HEK293 (cell line): ENCODE measurements at regions not wholly inside any gene's neighbourhood (a gene's known extent, or its start where the extent isn't known, plus 50 kb on each side); places are given as distances from the start of the nearest gene placed in this dataset.

Experiments used
- CTCF ChIA-PET: fragments of 350-600 bp; formaldehyde crosslinking; extraction: SDS; loops from one replicate; lab custom pipeline; 2021; ENCODE audit warnings: antibody characterized with exemption; lab: Yijun Ruan, JAX
- POLR2A ChIA-PET: fragments of 300-600 bp; formaldehyde crosslinking; extraction: SDS; loops from one replicate; lab custom pipeline; 2020; ENCODE audit warnings: antibody characterized with exemption, inconsistent platforms; lab: Yijun Ruan, JAX
- H3K27ac ChIP-seq: fragments of 200-500 bp; sonication (Bioruptor generic); 2 replicates; pipeline ENCODE4 v1.5.1; 2014; ENCODE audit warnings: low read depth, low read length, control low read depth, inconsistent platforms; ENCODE audit errors: extremely low read depth
- H3K36me3 ChIP-seq, 2 experiments: fragments of 200-500 bp in 1 of 2; sonication (Bioruptor generic) in 1 of 2; 1 replicate in 1 of 2; 2 replicates in 1 of 2; pipeline ENCODE4 v1.5.1; 2014 to 2017; ENCODE audit warnings: inconsistent platforms in 2 of 2, low read length in 2 of 2; ENCODE audit not compliant: control insufficient read depth in 2 of 2, insufficient read depth in 1 of 2
- H3K4me1 ChIP-seq: fragments of 200-500 bp; sonication (Bioruptor generic); 2 replicates; pipeline ENCODE4 v1.5.1; 2014; ENCODE audit warnings: mild to moderate bottlenecking, low read length, inconsistent platforms; ENCODE audit not compliant: control insufficient read depth, insufficient read depth
- H3K4me3 ChIP-seq: 2 replicates; pipeline ENCODE4 v1.5.1; 2011; ENCODE audit warnings: low read depth, mild to moderate bottlenecking, control low read depth, low read length, moderate library complexity
- H3K9me3 ChIP-seq: fragments of 200-500 bp; sonication (Bioruptor generic); 2 replicates; pipeline ENCODE4 v1.5.1; 2014; ENCODE audit warnings: low read depth, low read length, inconsistent platforms; ENCODE audit not compliant: control insufficient read depth, insufficient read depth
- MYNN ChIP-seq: fragments of 450-650 bp; formaldehyde crosslinking; IDR thresholded peaks from 2 replicates; pipeline ENCODE4 v1.5.1; 2016; ENCODE audit warnings: missing biosample characterization, missing genetic modification characterization, borderline replicate concordance
- PRDM1 ChIP-seq: fragments of 450-650 bp; formaldehyde crosslinking; IDR thresholded peaks from 2 replicates; pipeline ENCODE4; 2016; ENCODE audit warnings: missing biosample characterization, missing genetic modification characterization
- PRDM10 ChIP-seq: fragments of 450-650 bp; formaldehyde crosslinking; IDR thresholded peaks from 2 replicates; pipeline ENCODE4 v1.5.1; 2016; ENCODE audit warnings: missing biosample characterization, missing genetic modification characterization
- ZBTB1 ChIP-seq: fragments of 450-650 bp; formaldehyde crosslinking; IDR thresholded peaks from 2 replicates; pipeline ENCODE4 v1.5.1; 2016; ENCODE audit warnings: missing biosample characterization, missing genetic modification characterization
- ZNF16 ChIP-seq: fragments of 450-650 bp; formaldehyde crosslinking; IDR thresholded peaks from 2 replicates; pipeline ENCODE4 v1.5.1; 2016; ENCODE audit warnings: low read depth, missing biosample characterization, missing genetic modification characterization
- ZNF239 ChIP-seq: fragments of 450-650 bp; formaldehyde crosslinking; IDR thresholded peaks from 2 replicates; pipeline ENCODE4 v1.5.1; 2016; ENCODE audit warnings: missing biosample characterization, missing genetic modification characterization
- ZNF292 ChIP-seq: fragments of 450-650 bp; formaldehyde crosslinking; IDR thresholded peaks from 2 replicates; pipeline ENCODE4 v1.5.1; 2016; ENCODE audit warnings: low read depth, missing biosample characterization, missing genetic modification characterization, borderline replicate concordance
- ZNF658 ChIP-seq: fragments of 450-650 bp; formaldehyde crosslinking; IDR thresholded peaks from 2 replicates; pipeline ENCODE4; 2016; ENCODE audit warnings: missing biosample characterization, missing genetic modification characterization
- ZNF843 ChIP-seq: fragments of 450-650 bp; formaldehyde crosslinking; IDR thresholded peaks from 2 replicates; pipeline ENCODE4 v1.5.1; 2016; ENCODE audit warnings: missing biosample characterization, missing genetic modification characterization
- ZSCAN30 ChIP-seq: fragments of 450-650 bp; IDR thresholded peaks from 2 replicates; pipeline ENCODE4 v1.5.1; 2018; ENCODE audit warnings: missing biosample characterization, mild to moderate bottlenecking, missing genetic modification characterization, moderate library complexity
- TF ChIP-seq, protein P1 (sequence below): fragments of 450-650 bp; formaldehyde crosslinking; IDR thresholded peaks from 2 replicates; pipeline ENCODE4 v1.5.1; 2016; ENCODE audit warnings: missing biosample characterization, missing genetic modification characterization
- TF ChIP-seq, protein P2 (sequence below): fragments of 450-650 bp; formaldehyde crosslinking; IDR thresholded peaks from 2 replicates; pipeline ENCODE4 v1.5.1; 2016; ENCODE audit warnings: missing biosample characterization, missing genetic modification characterization
- TF ChIP-seq, protein P3 (sequence below): fragments of 450-650 bp; formaldehyde crosslinking; IDR thresholded peaks from 2 replicates; pipeline ENCODE4 v1.5.1; 2016; ENCODE audit warnings: missing biosample characterization, missing genetic modification characterization

DNA sequence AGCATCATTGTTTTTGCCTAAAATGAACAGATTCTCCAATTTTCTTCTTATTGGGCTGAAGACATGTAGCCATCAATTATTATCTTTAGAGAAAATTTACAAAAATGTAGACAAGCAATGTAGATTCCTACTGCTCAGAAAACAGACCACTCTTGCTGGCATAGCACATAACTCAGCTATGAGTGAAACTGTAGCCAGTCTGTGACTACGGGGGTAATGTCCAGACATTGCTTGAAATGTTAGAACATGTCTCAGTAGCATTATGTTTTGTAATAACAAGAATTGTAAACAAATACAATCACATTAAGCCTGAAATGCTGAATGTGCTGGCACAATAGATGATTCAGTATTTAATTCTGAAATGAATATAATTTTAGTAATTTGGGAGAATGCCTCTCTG is 265.7 kb upstream of the KCNJ16 start:
- TF ChIP-seq ZBTB1 (no peak), ZNF843 (tag by site-specific recombination) (no peak), ZNF658 (tag by site-specific recombination) (no peak), ZSCAN30 (tag by site-specific recombination) (no peak), ZNF16 (tag by site-specific recombination) (no peak), ZNF239 (tag by site-specific recombination) (no peak), ZNF292 (tag by site-specific recombination) (no peak), PRDM10 (tag by site-specific recombination) (no peak)
- TF ChIP-seq, protein P1, sequence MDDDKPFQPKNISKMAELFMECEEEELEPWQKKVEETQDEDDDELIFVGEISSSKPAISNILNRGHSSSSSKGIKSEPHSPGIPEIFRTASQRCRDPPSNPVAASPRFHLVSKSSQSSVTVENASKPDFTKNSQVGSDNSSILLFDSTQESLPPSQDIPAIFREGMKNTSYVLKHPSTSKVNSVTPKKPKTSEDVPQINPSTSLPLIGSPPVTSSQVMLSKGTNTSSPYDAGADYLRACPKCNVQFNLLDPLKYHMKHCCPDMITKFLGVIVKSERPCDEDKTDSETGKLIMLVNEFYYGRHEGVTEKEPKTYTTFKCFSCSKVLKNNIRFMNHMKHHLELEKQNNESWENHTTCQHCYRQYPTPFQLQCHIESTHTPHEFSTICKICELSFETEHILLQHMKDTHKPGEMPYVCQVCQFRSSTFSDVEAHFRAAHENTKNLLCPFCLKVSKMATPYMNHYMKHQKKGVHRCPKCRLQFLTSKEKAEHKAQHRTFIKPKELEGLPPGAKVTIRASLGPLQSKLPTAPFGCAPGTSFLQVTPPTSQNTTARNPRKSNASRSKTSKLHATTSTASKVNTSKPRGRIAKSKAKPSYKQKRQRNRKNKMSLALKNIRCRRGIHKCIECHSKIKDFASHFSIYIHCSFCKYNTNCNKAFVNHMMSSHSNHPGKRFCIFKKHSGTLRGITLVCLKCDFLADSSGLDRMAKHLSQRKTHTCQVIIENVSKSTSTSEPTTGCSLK (tag by site-specific recombination): no peak
- TF ChIP-seq, protein P2, sequence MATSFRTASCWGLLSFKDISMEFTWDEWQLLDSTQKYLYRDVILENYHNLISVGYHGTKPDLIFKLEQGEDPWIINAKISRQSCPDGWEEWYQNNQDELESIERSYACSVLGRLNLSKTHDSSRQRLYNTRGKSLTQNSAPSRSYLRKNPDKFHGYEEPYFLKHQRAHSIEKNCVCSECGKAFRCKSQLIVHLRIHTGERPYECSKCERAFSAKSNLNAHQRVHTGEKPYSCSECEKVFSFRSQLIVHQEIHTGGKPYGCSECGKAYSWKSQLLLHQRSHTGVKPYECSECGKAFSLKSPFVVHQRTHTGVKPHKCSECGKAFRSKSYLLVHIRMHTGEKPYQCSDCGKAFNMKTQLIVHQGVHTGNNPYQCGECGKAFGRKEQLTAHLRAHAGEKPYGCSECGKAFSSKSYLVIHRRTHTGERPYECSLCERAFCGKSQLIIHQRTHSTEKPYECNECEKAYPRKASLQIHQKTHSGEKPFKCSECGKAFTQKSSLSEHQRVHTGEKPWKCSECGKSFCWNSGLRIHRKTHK: no peak
- TF ChIP-seq, protein P3, sequence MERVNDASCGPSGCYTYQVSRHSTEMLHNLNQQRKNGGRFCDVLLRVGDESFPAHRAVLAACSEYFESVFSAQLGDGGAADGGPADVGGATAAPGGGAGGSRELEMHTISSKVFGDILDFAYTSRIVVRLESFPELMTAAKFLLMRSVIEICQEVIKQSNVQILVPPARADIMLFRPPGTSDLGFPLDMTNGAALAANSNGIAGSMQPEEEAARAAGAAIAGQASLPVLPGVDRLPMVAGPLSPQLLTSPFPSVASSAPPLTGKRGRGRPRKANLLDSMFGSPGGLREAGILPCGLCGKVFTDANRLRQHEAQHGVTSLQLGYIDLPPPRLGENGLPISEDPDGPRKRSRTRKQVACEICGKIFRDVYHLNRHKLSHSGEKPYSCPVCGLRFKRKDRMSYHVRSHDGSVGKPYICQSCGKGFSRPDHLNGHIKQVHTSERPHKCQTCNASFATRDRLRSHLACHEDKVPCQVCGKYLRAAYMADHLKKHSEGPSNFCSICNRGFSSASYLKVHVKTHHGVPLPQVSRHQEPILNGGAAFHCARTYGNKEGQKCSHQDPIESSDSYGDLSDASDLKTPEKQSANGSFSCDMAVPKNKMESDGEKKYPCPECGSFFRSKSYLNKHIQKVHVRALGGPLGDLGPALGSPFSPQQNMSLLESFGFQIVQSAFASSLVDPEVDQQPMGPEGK (tag by site-specific recombination): no peak
- no peaks in the 10 kb centered on the region for H3K36me3 ChIP-seq
- H3K27ac ChIP-seq: no peak overlapping the region
- H3K9me3 ChIP-seq: no peaks in the 10 kb centered on the region
- no peaks in the 10 kb centered on the region for H3K4me1 ChIP-seq
- ChIA-PET POLR2A (interaction anchor here (0.6 kb wide), 1 partner anchor 12 kb away, joined by 5 read pairs; no protein-coding TSS in a partner anchor), CTCF (no interaction called here)
- H3K4me3 ChIP-seq: no peak overlapping the region

DNA sequence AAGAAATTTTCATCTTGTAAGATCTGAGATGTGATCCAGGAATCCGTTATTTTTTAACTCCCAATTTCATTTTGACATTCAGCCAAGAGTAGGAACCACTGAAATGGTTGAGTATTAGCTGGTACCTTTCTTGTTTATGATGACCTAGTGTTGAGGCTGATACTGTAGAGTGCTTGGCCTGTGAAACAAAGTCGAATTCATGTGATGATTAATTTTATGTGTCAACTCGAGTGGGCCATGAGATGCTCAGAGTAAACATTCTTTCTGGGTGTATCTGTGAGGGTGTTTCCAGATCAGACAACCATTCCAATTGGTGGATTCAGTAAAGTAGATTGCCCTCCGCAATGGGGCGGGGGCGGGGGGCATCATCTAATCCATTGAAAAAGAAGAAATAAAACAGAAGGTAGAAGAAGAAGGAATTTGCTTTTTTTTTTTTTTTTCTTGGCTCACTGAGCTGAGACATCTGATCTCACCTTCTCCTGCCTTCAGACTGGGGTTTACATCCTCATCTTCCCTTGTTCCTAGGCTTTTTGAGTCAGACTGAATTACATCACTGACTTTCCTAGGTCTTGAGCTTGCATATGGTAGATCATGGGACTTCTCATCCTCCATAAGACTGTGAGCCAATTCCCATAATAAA is 264.6 kb upstream of the KCNJ16 start:
- POLR2A ChIA-PET: no interaction called here

More for the DNA sequence above, 264.6 kb upstream of the KCNJ16 start:
- TF ChIP-seq MYNN (tag by site-specific recombination) (no peak), PRDM1 (tag by site-specific recombination) (no peak)
- Histone ChIP-seq H3K9me3 (no peaks in the 10 kb centered on the region), H3K4me1 (no peaks in the 10 kb centered on the region), H3K27ac (no peak overlapping the region), H3K4me3 (no peak overlapping the region), H3K36me3 (no peaks in the 10 kb centered on the region)
- CTCF ChIA-PET: no interaction called here
